Stimulated activated CD4-positive, alpha-beta T cell treated with anti-CD3 and anti-CD28 coated beads, Interleukin-15, amount 100 ng/mL, for 48 hours (primary cell): ENCODE measurements at regions not wholly inside any gene's neighbourhood (a gene's known extent, or its start where the extent isn't known, plus 50 kb on each side); places are given as distances from the start of the nearest gene placed in this dataset.
"Not testable (repeated sequence)": the region's sequence is repeated elsewhere in the genome, so short reads cannot be mapped to it uniquely, and the experiment has no call there.

Source experiments
- DNase-seq, 2 donors: peaks; one replicate each; pipeline ENCODE4 v3.0.0-alpha.2; 2020; ENCODE audit warnings: low read depth in 2 of 2

GRCh38 chr11:67776852-67777520, 102.6 kb upstream of the ALDH3B2 start:
- no peak for DNase-seq

GRCh38 chr11:67774175-67774574, 99.8 kb upstream of the ALDH3B2 start:
- DNase-seq, result not testable (repeated sequence)

GRCh38 chr11:67768001-67768730, 93.7 kb upstream of the ALDH3B2 start:
- peak in 1 of 2 donors; percentile 16 for DNase-seq

- not testable (repeated sequence) for DNase-seq
Observed at GRCh38 chr11:67761211-67761610, 86.8 kb upstream of the ALDH3B2 start.

GRCh38 chr11:67759321-67759720, 84.9 kb upstream of the ALDH3B2 start:
- not testable (repeated sequence) for DNase-seq

GRCh38 chr11:67758467-67758866, 84.0 kb upstream of the ALDH3B2 start:
- DNase-seq, result not testable (repeated sequence)

GRCh38 chr11:67758009-67758408, 83.6 kb upstream of the ALDH3B2 start:
- DNase-seq, result not testable (repeated sequence)

GRCh38 chr11:67753820-67754219, 79.4 kb upstream of the ALDH3B2 start:
- DNase-seq, result not testable (repeated sequence)

- no peak for DNase-seq
Observed at GRCh38 chr11:67745181-67745726, 70.8 kb upstream of the ALDH3B2 start.

GRCh38 chr11:67744231-67744630, 69.8 kb upstream of the ALDH3B2 start:
- DNase-seq, result not testable (repeated sequence)

GRCh38 chr11:67738231-67738630, 63.8 kb upstream of the ALDH3B2 start:
- DNase-seq, result not testable (repeated sequence)

GRCh38 chr11:67737562-67738080, 63.2 kb upstream of the ALDH3B2 start:
- DNase-seq, result not testable (repeated sequence)

- DNase-seq, result peak; percentile 14 to 17
Observed at GRCh38 chr11:67732045-67732787, 57.8 kb upstream of the ALDH3B2 start.

GRCh38 chr11:67731583-67731982, 57.2 kb upstream of the ALDH3B2 start:
- no peak for DNase-seq

- not testable (repeated sequence) for DNase-seq
Observed at GRCh38 chr11:67728163-67728571, 53.7 kb upstream of the ALDH3B2 start.

GRCh38 chr11:67727066-67728040, 52.9 kb upstream of the ALDH3B2 start:
- peak; percentile 28 to 40 for DNase-seq
